GM23338 (cell line): ENCODE measurements at regions not wholly inside any gene's neighbourhood (a gene's known extent, or its start where the extent isn't known, plus 50 kb on each side); places are given as distances from the start of the nearest gene placed in this dataset.

ENCODE experiments used
- ATAC-seq: fragments of 200-7000 bp; cut with Tn5 transposase; 3 replicates; pipeline ENCODE4 v1.9.1; 2020
- DNase-seq: peaks from one replicate; pipeline ENCODE4 v3.0.0-alpha.2; 2015; ENCODE audit warnings: low spot score
- H2AFZ ChIP-seq: fragments of 200-600 bp; sonication (generic); 2 replicates; pipeline ENCODE4 v1.8.0; 2016; ENCODE audit warnings: antibody characterized with exemption, mild to moderate bottlenecking, moderate library complexity
- H3F3A ChIP-seq: fragments of 200-600 bp; sonication (generic); replicated peaks from 2 replicates; pipeline ENCODE4 v1.8.0; 2017; ENCODE audit warnings: antibody characterized with exemption, mixed run types, low read depth
- H3K27ac ChIP-seq: fragments of 200-600 bp; sonication (generic); 2 replicates; pipeline ENCODE4 v1.6.1; 2016; ENCODE audit warnings: low read depth
- H3K27me3 ChIP-seq: fragments of 200-600 bp; sonication (generic); 2 replicates; pipeline ENCODE4 v1.8.0; 2016; ENCODE audit warnings: mild to moderate bottlenecking, mixed run types, moderate library complexity; ENCODE audit not compliant: insufficient read depth
- H3K36me3 ChIP-seq: fragments of 200-600 bp; sonication (generic); 2 replicates; pipeline ENCODE4 v1.8.0; 2016; ENCODE audit warnings: mild to moderate bottlenecking; ENCODE audit not compliant: insufficient read depth
- H3K4me1 ChIP-seq: fragments of 200-600 bp; sonication (generic); 2 replicates; pipeline ENCODE4 v1.8.0; 2016; ENCODE audit warnings: mild to moderate bottlenecking, moderate library complexity; ENCODE audit not compliant: insufficient read depth
- H3K4me2 ChIP-seq: fragments of 200-600 bp; sonication (generic); 2 replicates; pipeline ENCODE4 v1.7.1; 2017; ENCODE audit warnings: mixed run types
- H3K4me3 ChIP-seq: fragments of 200-600 bp; sonication (generic); 2 replicates; pipeline ENCODE4 v1.6.1; 2016; ENCODE audit warnings: mixed run types
- H3K79me2 ChIP-seq: fragments of 200-600 bp; sonication (generic); replicated peaks from 2 replicates; pipeline ENCODE4 v1.8.0; 2017; ENCODE audit warnings: mild to moderate bottlenecking; ENCODE audit not compliant: insufficient read depth
- H3K9me2 ChIP-seq: fragments of 200-600 bp; sonication (generic); 2 replicates; pipeline ENCODE4 v1.8.0; 2017; ENCODE audit not compliant: insufficient read depth
- H4K20me1 ChIP-seq: fragments of 200-600 bp; sonication (generic); replicated peaks from 2 replicates; pipeline ENCODE4 v1.8.0; 2017; ENCODE audit warnings: mild to moderate bottlenecking; ENCODE audit not compliant: insufficient read depth
- H3K27ac Mint-ChIP-seq: 2 replicates; pipeline ENCODE4 v1.8.0; 2020; ENCODE audit warnings: inconsistent platforms, mild to moderate bottlenecking, moderate library complexity, mixed read lengths
- H3K27me3 Mint-ChIP-seq: 3 replicates; pipeline ENCODE4 v1.8.0; 2022; ENCODE audit warnings: low read depth, mild to moderate bottlenecking, moderate library complexity, mixed read lengths, inconsistent platforms; ENCODE audit not compliant: insufficient read depth, poor library complexity
- H3K36me3 Mint-ChIP-seq: 3 replicates; pipeline ENCODE4 v1.8.0; 2021; ENCODE audit warnings: low read depth, mild to moderate bottlenecking, inconsistent platforms, moderate library complexity, mixed read lengths
- H3K4me1 Mint-ChIP-seq: 3 replicates; pipeline ENCODE4 v1.8.0; 2020; ENCODE audit warnings: mild to moderate bottlenecking, inconsistent platforms, mixed read lengths
- H3K4me3 Mint-ChIP-seq: 3 replicates; pipeline ENCODE4 v1.8.0; 2021; ENCODE audit warnings: moderate library complexity, mild to moderate bottlenecking, inconsistent platforms, mixed read lengths
- H3K9me3 Mint-ChIP-seq: 3 replicates; pipeline ENCODE4 v1.8.0; 2020; ENCODE audit warnings: moderate library complexity, mild to moderate bottlenecking, inconsistent platforms, mixed read lengths
- NANOG ChIP-seq: IDR thresholded peaks from 2 replicates; pipeline ENCODE4 v1.6.1; 2016; ENCODE audit warnings: antibody characterized with exemption, borderline replicate concordance
- ZNF114 ChIP-seq: fragments of 250-450 bp; sonication (Bioruptor Pico); IDR thresholded peaks from 2 replicates; pipeline ENCODE4 v1.5.0; 2020; ENCODE audit warnings: mild to moderate bottlenecking, moderate library complexity
- TF ChIP-seq, protein P1 (sequence below): fragments of 250-450 bp; sonication (Bioruptor Pico); IDR thresholded peaks from 2 replicates; pipeline ENCODE4 v1.5.0; 2020; ENCODE audit warnings: mild to moderate bottlenecking, moderate library complexity
- TF ChIP-seq, protein P2 (sequence below), 2 experiments: fragments of 200-600 bp in 1 of 2; sonication (generic) in 1 of 2; conservative IDR thresholded peaks; 2 replicates each; pipeline versions ENCODE4 v1.5.1 to v1.6.1; 2016 to 2017; ENCODE audit warnings: antibody characterized with exemption in 2 of 2, low read depth in 2 of 2, mild to moderate bottlenecking in 2 of 2, moderate library complexity in 1 of 2
- TF ChIP-seq, protein P3 (sequence below): IDR thresholded peaks from 2 replicates; pipeline ENCODE4 v1.6.1; 2016; ENCODE audit warnings: antibody characterized with exemption

DNA sequence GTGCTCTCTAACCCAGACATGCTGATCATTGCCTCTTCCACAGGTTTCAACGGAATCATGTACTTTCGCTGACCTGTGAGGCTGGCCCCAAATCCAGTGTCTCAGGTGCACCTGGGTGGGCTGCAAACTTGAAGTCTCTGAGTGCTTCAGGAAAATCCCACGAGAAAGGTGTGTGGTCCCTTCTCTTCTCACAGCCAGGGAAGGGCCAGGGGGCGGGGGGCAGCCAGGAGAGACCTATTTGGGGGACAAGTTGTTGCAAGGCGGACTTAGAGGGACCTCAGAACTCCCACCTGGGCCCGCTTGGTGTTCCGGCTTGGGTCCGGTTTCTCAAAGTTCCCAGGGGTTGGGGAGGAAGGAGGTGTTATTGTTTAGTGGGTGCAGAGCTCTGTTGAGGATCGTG, 80.0 kb downstream of the HMX1 start (continued):
- TF ChIP-seq, protein P1, sequence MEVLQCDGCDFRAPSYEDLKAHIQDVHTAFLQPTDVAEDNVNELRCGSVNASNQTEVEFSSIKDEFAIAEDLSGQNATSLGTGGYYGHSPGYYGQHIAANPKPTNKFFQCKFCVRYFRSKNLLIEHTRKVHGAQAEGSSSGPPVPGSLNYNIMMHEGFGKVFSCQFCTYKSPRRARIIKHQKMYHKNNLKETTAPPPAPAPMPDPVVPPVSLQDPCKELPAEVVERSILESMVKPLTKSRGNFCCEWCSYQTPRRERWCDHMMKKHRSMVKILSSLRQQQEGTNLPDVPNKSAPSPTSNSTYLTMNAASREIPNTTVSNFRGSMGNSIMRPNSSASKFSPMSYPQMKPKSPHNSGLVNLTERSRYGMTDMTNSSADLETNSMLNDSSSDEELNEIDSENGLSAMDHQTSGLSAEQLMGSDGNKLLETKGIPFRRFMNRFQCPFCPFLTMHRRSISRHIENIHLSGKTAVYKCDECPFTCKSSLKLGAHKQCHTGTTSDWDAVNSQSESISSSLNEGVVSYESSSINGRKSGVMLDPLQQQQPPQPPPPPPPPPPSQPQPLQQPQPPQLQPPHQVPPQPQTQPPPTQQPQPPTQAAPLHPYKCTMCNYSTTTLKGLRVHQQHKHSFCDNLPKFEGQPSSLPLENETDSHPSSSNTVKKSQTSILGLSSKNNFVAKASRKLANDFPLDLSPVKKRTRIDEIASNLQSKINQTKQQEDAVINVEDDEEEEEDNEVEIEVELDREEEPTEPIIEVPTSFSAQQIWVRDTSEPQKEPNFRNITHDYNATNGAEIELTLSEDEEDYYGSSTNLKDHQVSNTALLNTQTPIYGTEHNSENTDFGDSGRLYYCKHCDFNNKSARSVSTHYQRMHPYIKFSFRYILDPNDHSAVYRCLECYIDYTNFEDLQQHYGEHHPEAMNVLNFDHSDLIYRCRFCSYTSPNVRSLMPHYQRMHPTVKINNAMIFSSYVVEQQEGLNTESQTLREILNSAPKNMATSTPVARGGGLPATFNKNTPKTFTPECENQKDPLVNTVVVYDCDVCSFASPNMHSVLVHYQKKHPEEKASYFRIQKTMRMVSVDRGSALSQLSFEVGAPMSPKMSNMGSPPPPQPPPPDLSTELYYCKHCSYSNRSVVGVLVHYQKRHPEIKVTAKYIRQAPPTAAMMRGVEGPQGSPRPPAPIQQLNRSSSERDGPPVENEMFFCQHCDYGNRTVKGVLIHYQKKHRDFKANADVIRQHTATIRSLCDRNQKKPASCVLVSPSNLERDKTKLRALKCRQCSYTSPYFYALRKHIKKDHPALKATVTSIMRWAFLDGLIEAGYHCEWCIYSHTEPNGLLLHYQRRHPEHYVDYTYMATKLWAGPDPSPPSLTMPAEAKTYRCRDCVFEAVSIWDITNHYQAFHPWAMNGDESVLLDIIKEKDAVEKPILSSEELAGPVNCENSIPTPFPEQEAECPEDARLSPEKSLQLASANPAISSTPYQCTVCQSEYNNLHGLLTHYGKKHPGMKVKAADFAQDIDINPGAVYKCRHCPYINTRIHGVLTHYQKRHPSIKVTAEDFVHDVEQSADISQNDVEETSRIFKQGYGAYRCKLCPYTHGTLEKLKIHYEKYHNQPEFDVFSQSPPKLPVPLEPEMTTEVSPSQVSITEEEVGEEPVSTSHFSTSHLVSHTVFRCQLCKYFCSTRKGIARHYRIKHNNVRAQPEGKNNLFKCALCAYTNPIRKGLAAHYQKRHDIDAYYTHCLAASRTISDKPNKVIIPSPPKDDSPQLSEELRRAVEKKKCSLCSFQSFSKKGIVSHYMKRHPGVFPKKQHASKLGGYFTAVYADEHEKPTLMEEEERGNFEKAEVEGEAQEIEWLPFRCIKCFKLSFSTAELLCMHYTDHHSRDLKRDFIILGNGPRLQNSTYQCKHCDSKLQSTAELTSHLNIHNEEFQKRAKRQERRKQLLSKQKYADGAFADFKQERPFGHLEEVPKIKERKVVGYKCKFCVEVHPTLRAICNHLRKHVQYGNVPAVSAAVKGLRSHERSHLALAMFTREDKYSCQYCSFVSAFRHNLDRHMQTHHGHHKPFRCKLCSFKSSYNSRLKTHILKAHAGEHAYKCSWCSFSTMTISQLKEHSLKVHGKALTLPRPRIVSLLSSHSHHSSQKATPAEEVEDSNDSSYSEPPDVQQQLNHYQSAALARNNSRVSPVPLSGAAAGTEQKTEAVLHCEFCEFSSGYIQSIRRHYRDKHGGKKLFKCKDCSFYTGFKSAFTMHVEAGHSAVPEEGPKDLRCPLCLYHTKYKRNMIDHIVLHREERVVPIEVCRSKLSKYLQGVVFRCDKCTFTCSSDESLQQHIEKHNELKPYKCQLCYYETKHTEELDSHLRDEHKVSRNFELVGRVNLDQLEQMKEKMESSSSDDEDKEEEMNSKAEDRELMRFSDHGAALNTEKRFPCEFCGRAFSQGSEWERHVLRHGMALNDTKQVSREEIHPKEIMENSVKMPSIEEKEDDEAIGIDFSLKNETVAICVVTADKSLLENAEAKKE (CRISPR knock-in tag): no peak
- TF ChIP-seq, protein P2, sequence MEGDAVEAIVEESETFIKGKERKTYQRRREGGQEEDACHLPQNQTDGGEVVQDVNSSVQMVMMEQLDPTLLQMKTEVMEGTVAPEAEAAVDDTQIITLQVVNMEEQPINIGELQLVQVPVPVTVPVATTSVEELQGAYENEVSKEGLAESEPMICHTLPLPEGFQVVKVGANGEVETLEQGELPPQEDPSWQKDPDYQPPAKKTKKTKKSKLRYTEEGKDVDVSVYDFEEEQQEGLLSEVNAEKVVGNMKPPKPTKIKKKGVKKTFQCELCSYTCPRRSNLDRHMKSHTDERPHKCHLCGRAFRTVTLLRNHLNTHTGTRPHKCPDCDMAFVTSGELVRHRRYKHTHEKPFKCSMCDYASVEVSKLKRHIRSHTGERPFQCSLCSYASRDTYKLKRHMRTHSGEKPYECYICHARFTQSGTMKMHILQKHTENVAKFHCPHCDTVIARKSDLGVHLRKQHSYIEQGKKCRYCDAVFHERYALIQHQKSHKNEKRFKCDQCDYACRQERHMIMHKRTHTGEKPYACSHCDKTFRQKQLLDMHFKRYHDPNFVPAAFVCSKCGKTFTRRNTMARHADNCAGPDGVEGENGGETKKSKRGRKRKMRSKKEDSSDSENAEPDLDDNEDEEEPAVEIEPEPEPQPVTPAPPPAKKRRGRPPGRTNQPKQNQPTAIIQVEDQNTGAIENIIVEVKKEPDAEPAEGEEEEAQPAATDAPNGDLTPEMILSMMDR (conservative IDR thresholded peaks at IDR 0.05; ENCODE audit: low read depth in 2 of 2): no peak

DNA sequence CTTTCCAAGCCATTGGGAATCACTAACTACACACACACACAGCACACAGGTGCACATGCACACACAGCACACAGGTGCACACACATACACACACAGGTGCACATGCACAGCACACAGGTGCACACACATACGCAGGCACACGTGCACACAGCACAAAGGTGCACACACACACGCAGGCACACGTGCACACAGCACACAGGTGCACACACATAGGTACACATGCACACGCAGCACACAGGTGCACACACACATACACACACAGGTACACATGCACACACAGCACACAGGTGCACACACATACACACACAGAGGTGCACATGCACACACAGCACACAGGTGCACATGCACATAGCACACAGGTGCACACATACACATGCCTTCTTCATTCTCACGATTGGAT, 80.9 kb downstream of the HMX1 start:
- H3K4me3 Mint-ChIP-seq: no peak overlapping the region
- H3K36me3 Mint-ChIP-seq: no peaks in the 10 kb centered on the region
- no peaks in the 10 kb centered on the region for H3K9me3 Mint-ChIP-seq
- Histone ChIP-seq H2AFZ (no peak overlapping the region), H3K4me1 (no peaks in the 10 kb centered on the region), H3F3A (no peaks in the 10 kb centered on the region), H3K27me3 (no peaks in the 10 kb centered on the region), H3K4me3 (no peak overlapping the region), H3K9me2 (no peaks in the 10 kb centered on the region), H4K20me1 (no peaks in the 10 kb centered on the region), H3K36me3 (no peaks in the 10 kb centered on the region), H3K4me2 (no peak overlapping the region), H3K79me2 (no peaks in the 10 kb centered on the region), H3K27ac (no peak overlapping the region)
- DNase-seq (no peak), ATAC-seq (no peak)
- H3K27ac Mint-ChIP-seq: no peak overlapping the region
- peaks cover 6% of the 10 kb centered on the region for H3K27me3 Mint-ChIP-seq
- H3K4me1 Mint-ChIP-seq: no peaks in the 10 kb centered on the region
- TF ChIP-seq NANOG (no peak), ZNF114 (CRISPR knock-in tag) (no peak)
- TF ChIP-seq, protein P1 (CRISPR knock-in tag): no peak
- TF ChIP-seq, protein P3, sequence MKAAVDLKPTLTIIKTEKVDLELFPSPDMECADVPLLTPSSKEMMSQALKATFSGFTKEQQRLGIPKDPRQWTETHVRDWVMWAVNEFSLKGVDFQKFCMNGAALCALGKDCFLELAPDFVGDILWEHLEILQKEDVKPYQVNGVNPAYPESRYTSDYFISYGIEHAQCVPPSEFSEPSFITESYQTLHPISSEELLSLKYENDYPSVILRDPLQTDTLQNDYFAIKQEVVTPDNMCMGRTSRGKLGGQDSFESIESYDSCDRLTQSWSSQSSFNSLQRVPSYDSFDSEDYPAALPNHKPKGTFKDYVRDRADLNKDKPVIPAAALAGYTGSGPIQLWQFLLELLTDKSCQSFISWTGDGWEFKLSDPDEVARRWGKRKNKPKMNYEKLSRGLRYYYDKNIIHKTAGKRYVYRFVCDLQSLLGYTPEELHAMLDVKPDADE: no peak
